HEK293 (cell line): ENCODE measurements at regions not wholly inside any gene's neighbourhood (a gene's known extent, or its start where the extent isn't known, plus 50 kb on each side); places are given as distances from the start of the nearest gene placed in this dataset.

Experiments used
- CTCF ChIA-PET: fragments of 350-600 bp; formaldehyde crosslinking; extraction: SDS; loops from one replicate; lab custom pipeline; 2021; ENCODE audit warnings: antibody characterized with exemption; lab: Yijun Ruan, JAX
- POLR2A ChIA-PET: fragments of 300-600 bp; formaldehyde crosslinking; extraction: SDS; loops from one replicate; lab custom pipeline; 2020; ENCODE audit warnings: antibody characterized with exemption, inconsistent platforms; lab: Yijun Ruan, JAX
- H3K27ac ChIP-seq: fragments of 200-500 bp; sonication (Bioruptor generic); 2 replicates; pipeline ENCODE4 v1.5.1; 2014; ENCODE audit warnings: low read depth, low read length, control low read depth, inconsistent platforms; ENCODE audit errors: extremely low read depth
- H3K36me3 ChIP-seq, 2 experiments: fragments of 200-500 bp in 1 of 2; sonication (Bioruptor generic) in 1 of 2; 1 replicate in 1 of 2; 2 replicates in 1 of 2; pipeline ENCODE4 v1.5.1; 2014 to 2017; ENCODE audit warnings: inconsistent platforms in 2 of 2, low read length in 2 of 2; ENCODE audit not compliant: control insufficient read depth in 2 of 2, insufficient read depth in 1 of 2
- H3K4me1 ChIP-seq: fragments of 200-500 bp; sonication (Bioruptor generic); 2 replicates; pipeline ENCODE4 v1.5.1; 2014; ENCODE audit warnings: mild to moderate bottlenecking, low read length, inconsistent platforms; ENCODE audit not compliant: control insufficient read depth, insufficient read depth
- H3K4me3 ChIP-seq: 2 replicates; pipeline ENCODE4 v1.5.1; 2011; ENCODE audit warnings: low read depth, mild to moderate bottlenecking, control low read depth, low read length, moderate library complexity
- H3K9me3 ChIP-seq: fragments of 200-500 bp; sonication (Bioruptor generic); 2 replicates; pipeline ENCODE4 v1.5.1; 2014; ENCODE audit warnings: low read depth, low read length, inconsistent platforms; ENCODE audit not compliant: control insufficient read depth, insufficient read depth
- HOXD13 ChIP-seq: sonication (generic); formaldehyde crosslinking; IDR thresholded peaks from 2 replicates; pipeline ENCODE4 v1.8.0; 2022; ENCODE audit warnings: missing genetic modification reagents, borderline replicate concordance
- KLF16 ChIP-seq: fragments of 450-650 bp; formaldehyde crosslinking; IDR thresholded peaks from 2 replicates; pipeline ENCODE4 v1.5.1; 2017; ENCODE audit warnings: missing biosample characterization, missing genetic modification characterization
- MYNN ChIP-seq: fragments of 450-650 bp; formaldehyde crosslinking; IDR thresholded peaks from 2 replicates; pipeline ENCODE4 v1.5.1; 2016; ENCODE audit warnings: missing biosample characterization, missing genetic modification characterization, borderline replicate concordance
- OVOL3 ChIP-seq: fragments of 450-650 bp; formaldehyde crosslinking; IDR thresholded peaks from 2 replicates; pipeline ENCODE4 v1.5.1; 2016; ENCODE audit warnings: missing biosample characterization, missing genetic modification characterization
- SP3 ChIP-seq: fragments of 450-650 bp; formaldehyde crosslinking; IDR thresholded peaks from 2 replicates; pipeline ENCODE4 v1.5.1; 2016; ENCODE audit warnings: missing biosample characterization, missing genetic modification characterization
- ZBTB17 ChIP-seq: fragments of 450-650 bp; formaldehyde crosslinking; IDR thresholded peaks from 2 replicates; pipeline ENCODE4 v1.5.1; 2016; ENCODE audit warnings: missing biosample characterization, missing genetic modification characterization
- ZFHX2 ChIP-seq: fragments of 450-650 bp; formaldehyde crosslinking; conservative IDR thresholded peaks from 2 replicates; pipeline ENCODE4 v1.5.1; 2016; ENCODE audit warnings: missing biosample characterization, missing genetic modification characterization
- ZIC2 ChIP-seq: fragments of 450-650 bp; formaldehyde crosslinking; IDR thresholded peaks from 2 replicates; pipeline ENCODE4 v1.5.1; 2016; ENCODE audit warnings: missing biosample characterization, missing genetic modification characterization
- ZNF114 ChIP-seq: fragments of 450-650 bp; formaldehyde crosslinking; IDR thresholded peaks from 2 replicates; pipeline ENCODE4 v1.5.0; 2017; ENCODE audit warnings: missing biosample characterization, missing genetic modification characterization
- ZNF302 ChIP-seq: fragments of 450-650 bp; formaldehyde crosslinking; IDR thresholded peaks from 2 replicates; pipeline ENCODE4 v1.5.1; 2016; ENCODE audit warnings: missing biosample characterization, missing genetic modification characterization, low read depth
- ZNF37A ChIP-seq: fragments of 450-650 bp; IDR thresholded peaks from 2 replicates; pipeline ENCODE4 v1.5.1; 2018; ENCODE audit warnings: missing biosample characterization, missing genetic modification characterization
- ZNF510 ChIP-seq: fragments of 450-650 bp; formaldehyde crosslinking; IDR thresholded peaks from 2 replicates; pipeline ENCODE4 v1.5.1; 2018; ENCODE audit warnings: mild to moderate bottlenecking, missing genetic modification characterization, missing biosample characterization; ENCODE audit not compliant: insufficient replicate concordance
- ZNF561 ChIP-seq: fragments of 450-650 bp; IDR thresholded peaks from 2 replicates; pipeline ENCODE4 v1.5.1; 2018; ENCODE audit warnings: missing biosample characterization, missing genetic modification characterization, borderline replicate concordance
- ZNF701 ChIP-seq: fragments of 450-650 bp; formaldehyde crosslinking; IDR thresholded peaks from 2 replicates; pipeline ENCODE4 v1.5.1; 2016; ENCODE audit warnings: missing biosample characterization, missing genetic modification characterization
- TF ChIP-seq, protein P1 (sequence below): fragments of 450-650 bp; formaldehyde crosslinking; IDR thresholded peaks from 2 replicates; pipeline ENCODE4 v1.5.1; 2016; ENCODE audit warnings: missing biosample characterization, missing genetic modification characterization
- TF ChIP-seq, protein P2 (sequence below): fragments of 450-650 bp; formaldehyde crosslinking; IDR thresholded peaks from 2 replicates; pipeline ENCODE4 v1.5.1; 2016; ENCODE audit warnings: missing biosample characterization, missing genetic modification characterization
- TF ChIP-seq, protein P3 (sequence below): sonication (generic); formaldehyde crosslinking; IDR thresholded peaks from 2 replicates; pipeline ENCODE4 v1.8.1; 2022; ENCODE audit warnings: mild to moderate bottlenecking, moderate library complexity, missing genetic modification reagents
- TF ChIP-seq, protein P4 (sequence below): fragments of 450-650 bp; formaldehyde crosslinking; IDR thresholded peaks from 2 replicates; pipeline ENCODE4 v1.5.1; 2016; ENCODE audit warnings: missing biosample characterization, missing genetic modification characterization
- TF ChIP-seq, protein P5 (sequence below): fragments of 450-650 bp; formaldehyde crosslinking; IDR thresholded peaks from 2 replicates; pipeline ENCODE4 v1.5.1; 2017; ENCODE audit warnings: missing biosample characterization, missing genetic modification characterization
- TF ChIP-seq, protein P6 (sequence below): fragments of 450-650 bp; formaldehyde crosslinking; IDR thresholded peaks from 2 replicates; pipeline ENCODE4 v1.5.1; 2016; ENCODE audit warnings: missing biosample characterization, missing genetic modification characterization
- TF ChIP-seq, protein P7 (sequence below): fragments of 450-650 bp; formaldehyde crosslinking; IDR thresholded peaks from 2 replicates; pipeline ENCODE4 v1.5.1; 2016; ENCODE audit warnings: missing biosample characterization, missing genetic modification characterization

DNA sequence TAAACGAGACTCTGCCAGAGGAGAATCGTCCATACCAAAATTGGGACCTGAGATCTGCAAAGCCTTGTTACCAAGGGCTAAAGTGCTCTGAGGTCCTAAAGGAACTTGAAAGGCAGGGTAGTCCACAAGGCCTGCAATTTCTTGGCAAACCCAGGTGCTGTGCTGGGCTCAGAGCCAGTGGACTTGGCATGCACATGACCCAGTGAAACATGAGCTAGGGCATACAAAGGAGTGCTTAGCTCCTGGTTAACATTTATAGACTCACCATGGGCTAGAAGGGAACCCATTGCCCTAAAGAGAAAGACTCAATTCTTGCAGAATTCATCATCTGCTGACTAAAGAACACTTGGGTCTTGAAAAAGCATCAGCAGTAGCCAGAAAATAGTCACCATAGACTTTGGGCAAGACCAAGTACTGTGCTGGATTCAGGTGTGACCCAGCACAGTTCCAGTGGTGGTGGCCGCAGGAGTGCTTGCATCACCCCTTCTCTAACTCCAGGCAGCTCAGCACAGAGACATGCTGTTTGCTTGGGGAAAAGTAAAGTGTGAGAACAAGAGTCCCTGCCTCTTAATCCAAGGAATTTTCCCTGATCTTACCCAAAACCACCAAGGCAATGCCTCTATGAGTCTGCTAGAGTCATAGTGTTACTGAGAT lies 1069.4 kb upstream of the ADGRL2 start:
- H3K27ac ChIP-seq: no peak overlapping the region
- no peaks in the 10 kb centered on the region for H3K4me1 ChIP-seq
- TF ChIP-seq KLF16 (tag by site-specific recombination): no peak
- no peak for TF ChIP-seq ZNF510 (tag by site-specific recombination)
- TF ChIP-seq, protein P1, sequence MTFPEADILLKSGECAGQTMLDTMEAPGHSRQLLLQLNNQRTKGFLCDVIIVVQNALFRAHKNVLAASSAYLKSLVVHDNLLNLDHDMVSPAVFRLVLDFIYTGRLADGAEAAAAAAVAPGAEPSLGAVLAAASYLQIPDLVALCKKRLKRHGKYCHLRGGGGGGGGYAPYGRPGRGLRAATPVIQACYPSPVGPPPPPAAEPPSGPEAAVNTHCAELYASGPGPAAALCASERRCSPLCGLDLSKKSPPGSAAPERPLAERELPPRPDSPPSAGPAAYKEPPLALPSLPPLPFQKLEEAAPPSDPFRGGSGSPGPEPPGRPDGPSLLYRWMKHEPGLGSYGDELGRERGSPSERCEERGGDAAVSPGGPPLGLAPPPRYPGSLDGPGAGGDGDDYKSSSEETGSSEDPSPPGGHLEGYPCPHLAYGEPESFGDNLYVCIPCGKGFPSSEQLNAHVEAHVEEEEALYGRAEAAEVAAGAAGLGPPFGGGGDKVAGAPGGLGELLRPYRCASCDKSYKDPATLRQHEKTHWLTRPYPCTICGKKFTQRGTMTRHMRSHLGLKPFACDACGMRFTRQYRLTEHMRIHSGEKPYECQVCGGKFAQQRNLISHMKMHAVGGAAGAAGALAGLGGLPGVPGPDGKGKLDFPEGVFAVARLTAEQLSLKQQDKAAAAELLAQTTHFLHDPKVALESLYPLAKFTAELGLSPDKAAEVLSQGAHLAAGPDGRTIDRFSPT (tag by site-specific recombination): no peak
- no peak for TF ChIP-seq ZFHX2
- TF ChIP-seq, protein P2, sequence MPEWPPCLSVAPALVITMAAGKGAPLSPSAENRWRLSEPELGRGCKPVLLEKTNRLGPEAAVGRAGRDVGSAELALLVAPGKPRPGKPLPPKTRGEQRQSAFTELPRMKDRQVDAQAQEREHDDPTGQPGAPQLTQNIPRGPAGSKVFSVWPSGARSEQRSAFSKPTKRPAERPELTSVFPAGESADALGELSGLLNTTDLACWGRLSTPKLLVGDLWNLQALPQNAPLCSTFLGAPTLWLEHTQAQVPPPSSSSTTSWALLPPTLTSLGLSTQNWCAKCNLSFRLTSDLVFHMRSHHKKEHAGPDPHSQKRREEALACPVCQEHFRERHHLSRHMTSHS (tag by site-specific recombination): no peak
- TF ChIP-seq, protein P3, sequence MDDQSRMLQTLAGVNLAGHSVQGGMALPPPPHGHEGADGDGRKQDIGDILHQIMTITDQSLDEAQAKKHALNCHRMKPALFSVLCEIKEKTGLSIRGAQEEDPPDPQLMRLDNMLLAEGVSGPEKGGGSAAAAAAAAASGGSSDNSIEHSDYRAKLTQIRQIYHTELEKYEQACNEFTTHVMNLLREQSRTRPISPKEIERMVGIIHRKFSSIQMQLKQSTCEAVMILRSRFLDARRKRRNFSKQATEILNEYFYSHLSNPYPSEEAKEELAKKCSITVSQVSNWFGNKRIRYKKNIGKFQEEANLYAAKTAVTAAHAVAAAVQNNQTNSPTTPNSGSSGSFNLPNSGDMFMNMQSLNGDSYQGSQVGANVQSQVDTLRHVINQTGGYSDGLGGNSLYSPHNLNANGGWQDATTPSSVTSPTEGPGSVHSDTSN (CRISPR knock-in tag): no peak
- TF ChIP-seq, protein P4, sequence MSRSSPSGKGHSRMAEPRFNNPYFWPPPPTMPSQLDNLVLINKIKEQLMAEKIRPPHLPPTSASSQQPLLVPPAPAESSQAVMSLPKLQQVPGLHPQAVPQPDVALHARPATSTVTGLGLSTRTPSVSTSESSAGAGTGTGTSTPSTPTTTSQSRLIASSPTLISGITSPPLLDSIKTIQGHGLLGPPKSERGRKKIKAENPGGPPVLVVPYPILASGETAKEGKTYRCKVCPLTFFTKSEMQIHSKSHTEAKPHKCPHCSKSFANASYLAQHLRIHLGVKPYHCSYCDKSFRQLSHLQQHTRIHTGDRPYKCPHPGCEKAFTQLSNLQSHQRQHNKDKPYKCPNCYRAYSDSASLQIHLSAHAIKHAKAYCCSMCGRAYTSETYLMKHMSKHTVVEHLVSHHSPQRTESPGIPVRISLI (tag by site-specific recombination): no peak
- TF ChIP-seq ZNF302 (tag by site-specific recombination): no peak
- no peak for TF ChIP-seq ZNF37A
- TF ChIP-seq ZNF701 (tag by site-specific recombination): no peak
- no peak for TF ChIP-seq HOXD13 (CRISPR knock-in tag)
- CTCF ChIA-PET: interaction anchor here (0.8 kb wide), 1 partner anchor 1235 kb away, joined by 3 read pairs; no protein-coding TSS in a partner anchor
- H3K9me3 ChIP-seq: no peaks in the 10 kb centered on the region; the same call in 1 of the 2 replicates
- no peaks in the 10 kb centered on the region for H3K36me3 ChIP-seq
- H3K4me3 ChIP-seq: no peak overlapping the region
- POLR2A ChIA-PET: no interaction called here

DNA sequence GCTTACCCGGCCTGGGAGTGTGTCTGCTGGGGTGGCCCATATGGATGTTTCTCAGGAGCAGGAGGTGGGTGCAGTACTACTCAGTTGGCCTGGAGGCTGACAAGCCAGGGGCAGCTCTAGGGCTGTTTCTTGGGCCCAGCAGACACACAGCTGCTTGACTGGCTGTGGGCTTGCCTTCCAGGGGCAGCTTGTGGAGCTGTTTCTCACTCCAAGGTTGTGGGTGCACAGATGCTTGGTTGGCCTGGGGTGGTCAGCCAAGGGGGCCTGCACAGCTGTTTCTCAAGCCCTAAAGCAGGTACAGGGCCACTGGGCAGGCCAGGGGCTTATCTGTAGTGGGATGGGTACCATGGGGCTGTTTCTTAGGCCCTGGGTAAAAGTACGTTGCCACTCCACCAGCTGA lies 1078.1 kb upstream of the ADGRL2 start:
- ChIA-PET POLR2A (no interaction called here), CTCF (no interaction called here)
- no peak overlapping the region for H3K27ac ChIP-seq
- no peaks in the 10 kb centered on the region for H3K36me3 ChIP-seq
- no peaks in the 10 kb centered on the region for H3K4me1 ChIP-seq
- H3K4me3 ChIP-seq: no peak overlapping the region
- H3K9me3 ChIP-seq: no peaks in the 10 kb centered on the region
- TF ChIP-seq, protein P5, sequence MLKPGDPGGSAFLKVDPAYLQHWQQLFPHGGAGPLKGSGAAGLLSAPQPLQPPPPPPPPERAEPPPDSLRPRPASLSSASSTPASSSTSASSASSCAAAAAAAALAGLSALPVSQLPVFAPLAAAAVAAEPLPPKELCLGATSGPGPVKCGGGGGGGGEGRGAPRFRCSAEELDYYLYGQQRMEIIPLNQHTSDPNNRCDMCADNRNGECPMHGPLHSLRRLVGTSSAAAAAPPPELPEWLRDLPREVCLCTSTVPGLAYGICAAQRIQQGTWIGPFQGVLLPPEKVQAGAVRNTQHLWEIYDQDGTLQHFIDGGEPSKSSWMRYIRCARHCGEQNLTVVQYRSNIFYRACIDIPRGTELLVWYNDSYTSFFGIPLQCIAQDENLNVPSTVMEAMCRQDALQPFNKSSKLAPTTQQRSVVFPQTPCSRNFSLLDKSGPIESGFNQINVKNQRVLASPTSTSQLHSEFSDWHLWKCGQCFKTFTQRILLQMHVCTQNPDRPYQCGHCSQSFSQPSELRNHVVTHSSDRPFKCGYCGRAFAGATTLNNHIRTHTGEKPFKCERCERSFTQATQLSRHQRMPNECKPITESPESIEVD (tag by site-specific recombination): no peak
- TF ChIP-seq ZNF561: no peak
- TF ChIP-seq ZNF114: no peak
- TF ChIP-seq, protein P6, sequence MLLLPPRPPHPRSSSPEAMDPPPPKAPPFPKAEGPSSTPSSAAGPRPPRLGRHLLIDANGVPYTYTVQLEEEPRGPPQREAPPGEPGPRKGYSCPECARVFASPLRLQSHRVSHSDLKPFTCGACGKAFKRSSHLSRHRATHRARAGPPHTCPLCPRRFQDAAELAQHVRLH (tag by site-specific recombination): no peak
- TF ChIP-seq, protein P7, sequence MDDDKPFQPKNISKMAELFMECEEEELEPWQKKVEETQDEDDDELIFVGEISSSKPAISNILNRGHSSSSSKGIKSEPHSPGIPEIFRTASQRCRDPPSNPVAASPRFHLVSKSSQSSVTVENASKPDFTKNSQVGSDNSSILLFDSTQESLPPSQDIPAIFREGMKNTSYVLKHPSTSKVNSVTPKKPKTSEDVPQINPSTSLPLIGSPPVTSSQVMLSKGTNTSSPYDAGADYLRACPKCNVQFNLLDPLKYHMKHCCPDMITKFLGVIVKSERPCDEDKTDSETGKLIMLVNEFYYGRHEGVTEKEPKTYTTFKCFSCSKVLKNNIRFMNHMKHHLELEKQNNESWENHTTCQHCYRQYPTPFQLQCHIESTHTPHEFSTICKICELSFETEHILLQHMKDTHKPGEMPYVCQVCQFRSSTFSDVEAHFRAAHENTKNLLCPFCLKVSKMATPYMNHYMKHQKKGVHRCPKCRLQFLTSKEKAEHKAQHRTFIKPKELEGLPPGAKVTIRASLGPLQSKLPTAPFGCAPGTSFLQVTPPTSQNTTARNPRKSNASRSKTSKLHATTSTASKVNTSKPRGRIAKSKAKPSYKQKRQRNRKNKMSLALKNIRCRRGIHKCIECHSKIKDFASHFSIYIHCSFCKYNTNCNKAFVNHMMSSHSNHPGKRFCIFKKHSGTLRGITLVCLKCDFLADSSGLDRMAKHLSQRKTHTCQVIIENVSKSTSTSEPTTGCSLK (tag by site-specific recombination): no peak
- TF ChIP-seq ZBTB17: no peak
- TF ChIP-seq MYNN (tag by site-specific recombination): no peak
- TF ChIP-seq SP3 (tag by site-specific recombination): no peak
- no peak for TF ChIP-seq OVOL3 (tag by site-specific recombination)
- no peak for TF ChIP-seq ZNF302 (tag by site-specific recombination)
- TF ChIP-seq ZIC2 (tag by site-specific recombination): no peak
- TF ChIP-seq, protein P3 (CRISPR knock-in tag): no peak
